GM10266 (cell line): ENCODE measurements at regions not wholly inside any gene's neighbourhood (a gene's known extent, or its start where the extent isn't known, plus 50 kb on each side); places are given as distances from the start of the nearest gene placed in this dataset.

Experiments
- DNase-seq: peaks from one replicate; pipeline ENCODE4 v3.0.0; 2012; ENCODE audit errors: extremely low spot score
- TF ChIP-seq, protein P1 (sequence below): IDR thresholded peaks from 2 replicates; pipeline ENCODE4 v1.5.1; 2012; ENCODE audit warnings: mild to moderate bottlenecking, low read depth; ENCODE audit not compliant: control insufficient read depth, insufficient read depth; ENCODE audit errors: missing control alignments

DNA sequence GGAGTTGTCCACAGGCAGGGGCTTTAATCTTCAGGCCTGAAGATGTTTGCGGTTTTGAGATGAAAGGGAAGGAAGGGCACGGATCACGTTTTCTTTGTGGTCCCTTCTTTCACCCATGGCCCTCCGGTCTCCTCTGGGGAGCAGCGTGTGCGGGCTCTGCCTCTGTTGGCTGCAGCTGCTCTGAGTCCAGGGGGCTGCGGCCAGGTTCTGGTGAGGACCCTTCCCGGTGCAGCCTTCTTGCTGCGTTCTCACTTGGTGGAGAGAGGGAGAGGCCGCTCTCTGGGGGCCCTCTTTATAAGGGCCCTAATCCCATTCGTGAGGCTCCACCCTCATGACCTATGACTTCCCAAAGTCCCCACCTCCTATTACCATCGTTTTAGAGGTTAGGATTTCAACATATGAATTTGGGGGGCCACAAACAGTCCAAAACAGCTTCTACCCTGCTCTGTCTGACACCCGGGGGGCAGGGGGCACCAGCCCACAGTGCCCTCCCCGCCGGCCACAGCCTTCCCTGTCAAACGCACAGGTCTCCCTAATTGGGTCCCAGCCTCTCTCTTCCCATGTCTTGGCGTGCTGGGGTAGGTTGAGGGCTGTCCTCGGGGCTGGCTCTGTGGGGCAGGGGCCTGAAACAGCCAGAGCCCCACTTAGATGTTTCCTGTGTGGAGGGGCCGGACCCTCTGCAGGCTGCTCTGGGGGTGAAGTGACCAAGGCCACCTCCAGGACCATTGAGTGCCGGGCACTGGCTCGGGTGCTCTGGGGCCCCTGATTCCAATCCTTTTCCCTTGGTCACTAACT lies 100.1 kb upstream of the C1orf174 start:
- TF ChIP-seq, protein P1, sequence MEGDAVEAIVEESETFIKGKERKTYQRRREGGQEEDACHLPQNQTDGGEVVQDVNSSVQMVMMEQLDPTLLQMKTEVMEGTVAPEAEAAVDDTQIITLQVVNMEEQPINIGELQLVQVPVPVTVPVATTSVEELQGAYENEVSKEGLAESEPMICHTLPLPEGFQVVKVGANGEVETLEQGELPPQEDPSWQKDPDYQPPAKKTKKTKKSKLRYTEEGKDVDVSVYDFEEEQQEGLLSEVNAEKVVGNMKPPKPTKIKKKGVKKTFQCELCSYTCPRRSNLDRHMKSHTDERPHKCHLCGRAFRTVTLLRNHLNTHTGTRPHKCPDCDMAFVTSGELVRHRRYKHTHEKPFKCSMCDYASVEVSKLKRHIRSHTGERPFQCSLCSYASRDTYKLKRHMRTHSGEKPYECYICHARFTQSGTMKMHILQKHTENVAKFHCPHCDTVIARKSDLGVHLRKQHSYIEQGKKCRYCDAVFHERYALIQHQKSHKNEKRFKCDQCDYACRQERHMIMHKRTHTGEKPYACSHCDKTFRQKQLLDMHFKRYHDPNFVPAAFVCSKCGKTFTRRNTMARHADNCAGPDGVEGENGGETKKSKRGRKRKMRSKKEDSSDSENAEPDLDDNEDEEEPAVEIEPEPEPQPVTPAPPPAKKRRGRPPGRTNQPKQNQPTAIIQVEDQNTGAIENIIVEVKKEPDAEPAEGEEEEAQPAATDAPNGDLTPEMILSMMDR = no peak
- no peak for DNase-seq

DNA sequence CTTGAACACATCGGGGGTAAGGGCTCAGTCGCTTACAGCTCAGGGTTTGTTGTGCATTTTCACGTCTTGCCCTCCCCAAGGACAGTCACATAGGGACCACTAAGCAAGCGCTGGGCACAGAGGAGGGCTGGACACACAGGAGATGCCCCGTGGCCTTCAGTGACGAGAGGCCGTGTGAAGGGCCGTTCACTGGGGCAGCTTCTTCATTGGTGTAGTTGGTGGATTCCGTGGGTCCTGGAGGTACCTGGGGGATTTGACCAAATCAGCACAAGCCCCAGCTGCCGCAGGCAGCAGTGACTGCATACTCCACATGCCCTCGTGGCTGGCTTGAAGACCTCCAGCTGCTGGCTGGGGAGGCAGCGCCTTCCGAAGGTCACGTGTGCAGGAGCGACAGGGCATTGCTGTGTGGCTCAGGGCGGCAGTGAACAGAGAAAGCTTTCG lies 100.8 kb upstream of the C1orf174 start:
- TF ChIP-seq, protein P1 = no peak

DNA sequence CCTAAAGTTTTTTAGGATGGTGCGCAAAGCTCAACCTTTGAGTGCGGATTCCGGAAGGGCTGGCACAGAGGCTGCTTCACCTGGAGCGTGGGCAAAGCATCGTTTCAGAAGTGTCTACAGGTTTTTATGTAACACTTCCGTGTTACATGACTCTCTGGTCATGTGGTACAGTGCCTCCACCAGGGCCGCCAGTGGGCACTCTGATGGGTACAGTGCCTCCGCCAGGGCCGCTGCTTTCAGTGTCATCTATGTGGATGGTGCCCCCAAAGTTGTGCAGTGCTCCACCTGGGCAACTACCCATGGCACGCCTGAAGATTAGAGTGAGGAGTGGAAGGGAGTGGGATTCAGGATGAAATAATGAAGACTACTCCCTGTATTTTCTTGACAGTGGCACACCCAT lies 101.4 kb upstream of the C1orf174 start:
- TF ChIP-seq, protein P1 = no peak
- DNase-seq = no peak

More for the DNA sequence above, 100.8 kb upstream of the C1orf174 start:
- no peak for DNase-seq

GRCh38 chr1:4002061-4002521 lies 102.0 kb upstream of the C1orf174 start:
- DNase-seq = no peak
- TF ChIP-seq, protein P1 = no peak

GRCh38 chr1:4002741-4003140 lies 102.7 kb upstream of the C1orf174 start:
- TF ChIP-seq, protein P1 = no peak

GRCh38 chr1:4003846-4004505 lies 103.9 kb upstream of the C1orf174 start:
- DNase-seq = no peak
- TF ChIP-seq, protein P1 = no peak

More at GRCh38 chr1:4002741-4003140, 102.7 kb upstream of the C1orf174 start:
- no peak for DNase-seq
